ENCODE measurements at regions not wholly inside any gene's neighbourhood (a gene's known extent, or its start where the extent isn't known, plus 50 kb on each side); places are given as distances from the start of the nearest gene placed in this dataset.
"Not testable (repeated sequence)": the region's sequence is repeated elsewhere in the genome, so short reads cannot be mapped to it uniquely, and the experiment has no call there.

- DNase-seq: no peak
Measured at GRCh38 chr9:90046317-90046861, 441.6 kb downstream of the GADD45G start.

DNA sequence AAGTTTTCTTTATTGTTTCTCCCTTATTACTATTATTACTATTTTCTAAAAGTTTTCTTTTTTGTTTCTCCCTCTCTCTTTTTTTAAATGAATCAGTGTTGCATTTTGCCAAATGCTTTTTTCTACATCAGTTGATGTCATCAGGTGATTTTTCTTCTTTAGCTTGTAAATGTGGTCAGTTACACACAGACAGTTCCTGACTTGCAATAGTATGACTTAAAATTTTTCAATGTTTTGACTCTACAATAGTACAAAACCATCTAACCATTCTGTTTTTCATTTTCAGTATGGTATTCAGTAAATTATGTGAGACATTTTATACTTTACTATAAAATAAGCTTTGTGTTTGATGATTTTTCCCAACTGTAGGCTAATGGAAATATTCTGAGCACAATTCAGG lies 443.0 kb downstream of the GADD45G start:
- no peak for DNase-seq

DNA sequence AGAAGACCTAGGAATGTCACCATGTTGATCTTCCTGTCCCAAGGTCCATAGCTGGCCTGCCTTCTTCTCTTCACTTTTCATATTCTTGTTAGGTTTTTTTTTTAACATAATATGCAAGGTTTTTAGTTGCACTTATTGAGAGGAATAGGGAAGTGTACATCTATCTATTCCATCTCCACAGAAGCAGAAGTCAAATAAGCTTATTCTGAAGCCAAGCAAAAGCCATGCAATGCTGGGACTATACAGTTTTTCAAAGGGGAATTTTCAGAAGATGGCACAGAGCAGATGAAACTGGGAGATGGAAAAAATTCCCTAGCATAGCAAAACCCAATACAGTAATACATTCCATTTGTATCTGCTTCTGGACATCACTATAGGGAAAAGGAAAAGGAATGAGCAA lies 447.6 kb downstream of the GADD45G start:
- no peak for DNase-seq

DNA sequence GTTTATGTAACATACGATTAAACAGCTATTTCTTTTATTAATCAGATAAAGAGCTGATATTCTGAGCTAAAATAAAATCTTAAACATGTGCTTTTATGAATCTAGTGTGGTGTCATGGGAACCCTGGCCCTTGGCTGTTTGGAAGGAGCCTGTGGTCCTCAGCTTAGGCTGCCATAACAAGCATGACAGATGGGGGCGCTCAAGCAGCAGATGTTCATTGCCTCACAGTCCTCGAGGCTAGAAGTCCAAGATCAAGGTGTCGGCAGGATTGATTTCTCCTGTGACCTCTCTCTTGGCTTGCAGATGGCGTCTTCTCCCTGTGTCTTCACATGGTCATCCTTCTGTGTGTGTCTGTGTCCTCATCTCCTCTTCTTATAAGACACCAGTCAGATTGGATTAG lies 448.2 kb downstream of the GADD45G start:
- DNase-seq: no peak

DNA sequence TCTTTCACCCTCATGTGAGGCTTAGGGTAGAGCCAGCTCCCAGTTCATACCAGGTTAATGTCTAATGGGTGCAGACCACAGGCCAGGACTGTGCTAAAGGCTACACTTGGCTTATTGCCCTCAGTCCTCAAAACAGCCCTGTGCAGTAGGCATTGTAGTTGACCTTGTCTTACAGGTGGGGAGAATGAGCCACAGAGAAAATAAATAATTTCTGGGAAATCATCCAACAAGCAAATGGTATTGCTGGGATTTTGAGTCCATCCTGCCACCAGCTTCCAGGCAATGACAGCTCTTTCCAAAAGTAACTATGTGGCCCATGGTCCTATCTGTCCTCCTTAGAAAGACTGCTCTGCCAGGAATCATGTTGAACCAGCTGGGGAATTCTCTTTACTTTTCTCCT lies 450.0 kb downstream of the GADD45G start:
- DNase-seq: no peak

DNA sequence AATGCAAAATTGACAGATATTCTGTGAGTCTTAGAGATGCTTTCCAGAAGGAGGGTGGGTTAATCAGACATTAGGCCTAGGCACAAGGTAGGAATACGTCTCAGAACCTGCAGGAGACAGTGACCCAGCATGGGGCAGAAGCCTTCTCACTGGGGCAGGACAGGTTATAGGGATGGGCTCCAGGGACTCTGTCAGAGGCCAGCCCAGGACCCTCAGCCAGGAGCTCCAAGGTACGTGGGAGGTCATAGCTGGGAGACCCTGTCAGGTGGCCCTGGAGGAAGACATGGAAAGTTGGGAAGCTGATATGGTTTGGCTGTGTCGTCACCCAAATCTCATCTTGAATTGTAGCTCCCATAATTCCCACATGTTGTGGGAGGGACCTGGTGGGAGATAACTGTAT lies 450.4 kb downstream of the GADD45G start:
- DNase-seq: no peak

GRCh38 chr9:90057361-90057760 lies 452.5 kb downstream of the GADD45G start:
- no peak for DNase-seq

DNA sequence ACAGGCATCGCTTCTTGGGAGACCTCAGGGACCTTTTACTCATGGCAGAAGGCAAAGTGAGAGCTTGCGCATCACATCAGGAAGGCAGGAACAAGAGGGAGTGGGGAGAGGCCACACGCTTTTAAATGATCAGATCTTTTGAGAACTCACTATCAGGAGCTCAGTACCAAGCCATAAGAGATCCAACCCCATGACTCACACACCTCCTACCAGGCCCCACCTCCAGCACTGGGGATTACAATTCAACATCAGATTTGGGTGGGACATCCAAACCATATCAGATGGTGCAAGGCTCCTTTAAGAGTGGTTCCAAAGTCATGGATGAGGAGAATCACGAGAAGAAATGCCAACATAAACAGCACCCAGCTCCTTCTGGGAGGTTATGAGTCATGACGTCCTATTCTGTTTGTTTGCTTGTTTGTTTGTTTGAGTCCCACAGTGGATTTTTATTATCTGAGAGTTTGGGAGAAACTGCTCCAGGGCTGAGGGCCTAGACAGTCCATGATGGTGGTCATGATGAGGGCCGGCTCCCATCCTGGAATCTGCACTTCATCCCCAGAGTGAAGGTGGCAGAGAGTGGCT lies 453.5 kb downstream of the GADD45G start:
- no peak for DNase-seq

GRCh38 chr9:90059436-90059835 lies 454.6 kb downstream of the GADD45G start:
- no peak for DNase-seq

DNA sequence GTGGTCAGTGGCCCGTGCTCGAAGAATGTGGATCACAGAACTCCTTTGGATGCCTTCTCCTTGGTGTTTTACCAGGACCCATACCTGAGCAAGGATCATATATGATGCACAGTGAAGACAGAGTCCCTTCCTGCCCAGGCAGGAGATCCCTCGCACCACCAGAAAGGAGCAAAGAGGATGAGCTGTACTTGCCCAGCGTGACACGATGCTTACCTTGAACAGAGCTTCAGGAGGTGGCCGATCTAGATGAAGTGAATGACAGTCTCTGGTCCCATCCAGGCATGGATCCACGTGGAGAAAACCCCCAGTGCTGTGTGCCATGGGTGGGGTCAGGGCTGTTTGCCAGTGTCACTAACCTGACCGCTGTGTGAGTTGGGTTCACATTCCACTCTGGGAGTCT lies 455.4 kb downstream of the GADD45G start:
- no peak for DNase-seq

- no peak for DNase-seq
Measured at GRCh38 chr9:90061187-90061586, 456.4 kb downstream of the GADD45G start.

GRCh38 chr9:90062982-90063381 lies 458.2 kb downstream of the GADD45G start:
- no peak for DNase-seq

GRCh38 chr9:90064248-90064647 lies 459.4 kb downstream of the GADD45G start:
- DNase-seq: no peak

DNA sequence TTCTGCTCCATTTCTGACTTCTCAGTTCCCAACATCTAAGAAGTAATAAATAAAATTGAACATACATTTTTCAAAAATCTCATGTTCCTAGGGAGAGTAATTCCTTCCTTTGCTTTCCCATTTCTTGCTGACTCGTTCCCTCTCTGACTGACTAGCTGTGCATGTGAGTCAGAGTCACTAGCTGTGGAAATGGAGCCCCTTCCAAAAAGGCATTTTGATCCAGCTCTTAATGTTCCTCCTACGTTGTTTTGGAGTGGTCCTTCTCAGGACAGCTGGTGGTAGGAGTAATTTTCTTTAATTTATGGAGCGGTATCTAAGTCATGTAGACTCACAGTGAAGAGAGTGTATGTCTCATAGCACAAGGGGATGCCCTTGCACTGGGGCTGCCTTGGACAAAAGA lies 460.2 kb downstream of the GADD45G start:
- no peak for DNase-seq

DNA sequence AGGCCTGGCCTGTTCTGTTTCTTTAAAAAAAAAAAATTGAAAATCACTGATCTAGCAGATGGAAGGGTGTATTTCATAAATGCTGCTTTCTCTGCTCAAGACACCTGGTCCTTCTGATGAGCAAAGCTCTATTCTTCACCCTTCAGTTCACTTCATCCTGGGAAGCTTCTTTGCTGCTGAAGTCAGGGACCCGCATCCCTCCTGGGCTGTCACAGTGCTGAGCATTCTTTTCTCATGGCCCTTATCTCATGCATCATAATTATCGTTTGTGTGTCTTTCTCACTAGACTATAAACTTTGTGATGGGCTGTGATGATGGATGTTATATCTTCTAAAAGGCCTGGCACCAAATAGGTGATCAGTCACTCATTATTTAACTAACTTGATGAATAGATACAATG lies 461.0 kb downstream of the GADD45G start:
- DNase-seq: no peak

DNA sequence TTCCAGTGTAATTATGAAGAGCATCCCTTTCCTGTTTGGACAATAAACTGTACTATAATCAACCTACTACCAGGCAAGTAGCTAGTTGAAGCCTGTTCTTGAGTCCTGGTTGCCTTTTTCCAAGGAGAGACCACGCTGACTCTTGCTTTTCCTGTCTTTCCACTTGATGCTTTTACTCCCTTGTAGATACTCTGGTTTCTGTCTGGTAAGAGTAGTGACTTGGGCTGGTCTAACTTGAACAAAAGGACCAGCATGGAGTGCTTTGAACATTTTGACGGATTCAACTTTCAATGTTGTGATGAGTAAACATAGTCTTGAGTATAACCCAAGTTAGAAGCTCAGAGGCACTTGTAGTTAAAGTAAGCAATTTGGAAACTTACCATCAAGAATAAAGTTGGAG lies 464.3 kb downstream of the GADD45G start:
- DNase-seq: no peak

- no peak for DNase-seq
Measured at GRCh38 chr9:90070056-90070455, 465.2 kb downstream of the GADD45G start.

DNA sequence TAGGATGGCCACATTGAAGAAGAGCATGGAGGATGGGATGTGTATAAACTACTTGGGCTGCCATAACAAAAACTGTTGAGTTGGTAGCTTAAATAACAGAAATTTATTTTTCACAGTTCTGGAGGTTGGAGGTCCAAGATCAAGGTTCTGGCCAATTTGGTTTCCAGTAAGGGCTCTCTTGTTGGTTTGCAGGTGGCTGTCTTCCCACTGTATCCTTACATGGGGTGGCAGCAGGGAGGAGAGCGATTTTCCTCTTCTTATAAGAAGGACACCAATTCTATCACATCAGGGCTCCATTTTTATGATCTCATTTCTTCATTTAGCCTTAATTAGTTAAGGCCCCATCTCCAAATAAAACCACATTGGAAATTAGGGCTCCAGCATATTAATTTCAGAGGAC lies 465.7 kb downstream of the GADD45G start:
- DNase-seq: no peak

DNA sequence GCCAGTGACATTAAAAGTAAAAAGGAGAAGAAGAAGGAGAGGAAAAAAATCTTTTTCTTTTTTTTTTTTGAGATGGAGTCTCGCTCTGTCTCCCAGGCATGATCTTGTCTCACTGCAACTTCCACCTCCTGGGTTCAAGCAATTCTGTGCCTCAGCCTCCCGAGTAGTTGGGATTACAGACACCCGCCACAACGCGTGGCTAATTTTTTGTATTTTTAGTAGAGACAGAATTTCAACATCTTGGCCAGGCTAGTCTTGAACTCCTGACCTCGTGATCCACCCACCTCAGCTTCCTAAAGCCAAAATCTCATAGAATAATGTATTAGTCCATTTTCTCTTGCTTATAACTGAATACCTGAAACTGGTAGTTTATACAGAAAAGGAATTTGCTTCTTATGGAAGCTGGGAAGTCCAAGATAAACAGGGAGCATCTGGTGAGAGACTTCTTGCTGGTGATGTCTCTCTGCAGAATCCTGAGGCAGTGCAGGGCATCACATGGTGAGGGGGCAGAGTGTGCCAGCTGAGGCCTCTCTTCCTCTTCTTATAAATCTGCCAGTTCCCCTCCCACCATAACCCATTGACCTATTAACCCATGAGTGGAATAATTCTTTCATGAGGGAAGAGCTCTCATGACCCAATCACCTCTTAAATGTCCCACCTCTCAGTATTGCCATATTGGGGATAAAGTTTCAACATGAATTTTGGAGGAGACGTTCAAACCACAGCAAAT lies 466.3 kb downstream of the GADD45G start:
- DNase-seq: no peak

DNA sequence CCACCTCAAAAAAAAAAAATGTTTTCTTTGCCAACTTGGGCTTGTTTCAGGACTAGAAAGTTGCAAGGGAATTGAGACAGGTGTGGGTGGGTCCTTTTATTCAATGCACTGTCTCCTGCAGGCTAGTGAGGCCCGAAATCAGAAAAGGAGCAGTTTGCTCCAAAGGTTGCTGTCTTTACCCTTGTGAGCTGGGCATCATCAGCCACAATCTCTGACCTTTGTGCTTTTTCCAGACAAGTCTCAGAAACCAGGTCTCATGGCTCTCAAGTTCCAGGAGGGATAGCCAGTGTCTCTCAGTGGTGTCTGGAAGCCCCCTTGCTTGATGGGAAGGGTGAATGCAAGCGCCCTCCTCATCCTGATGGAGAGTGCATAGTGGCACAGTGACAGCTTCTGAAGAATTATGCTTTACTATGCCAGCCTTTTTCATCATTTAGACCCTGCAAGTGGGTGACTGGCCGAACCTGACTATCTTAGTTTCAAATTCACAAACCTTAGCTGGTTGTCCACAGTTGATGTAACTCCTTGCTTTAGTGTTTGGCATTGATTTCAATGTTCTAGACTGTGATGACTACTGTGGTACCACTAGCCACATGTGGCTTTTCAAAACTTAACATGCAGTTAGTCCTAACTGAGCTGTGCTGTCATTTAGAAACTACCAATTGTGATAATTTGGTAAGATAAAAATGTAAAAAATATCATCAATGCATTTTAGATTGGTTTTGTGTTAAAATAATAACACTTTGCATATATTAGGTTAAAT lies 468.6 kb downstream of the GADD45G start:
- DNase-seq: no peak

DNA sequence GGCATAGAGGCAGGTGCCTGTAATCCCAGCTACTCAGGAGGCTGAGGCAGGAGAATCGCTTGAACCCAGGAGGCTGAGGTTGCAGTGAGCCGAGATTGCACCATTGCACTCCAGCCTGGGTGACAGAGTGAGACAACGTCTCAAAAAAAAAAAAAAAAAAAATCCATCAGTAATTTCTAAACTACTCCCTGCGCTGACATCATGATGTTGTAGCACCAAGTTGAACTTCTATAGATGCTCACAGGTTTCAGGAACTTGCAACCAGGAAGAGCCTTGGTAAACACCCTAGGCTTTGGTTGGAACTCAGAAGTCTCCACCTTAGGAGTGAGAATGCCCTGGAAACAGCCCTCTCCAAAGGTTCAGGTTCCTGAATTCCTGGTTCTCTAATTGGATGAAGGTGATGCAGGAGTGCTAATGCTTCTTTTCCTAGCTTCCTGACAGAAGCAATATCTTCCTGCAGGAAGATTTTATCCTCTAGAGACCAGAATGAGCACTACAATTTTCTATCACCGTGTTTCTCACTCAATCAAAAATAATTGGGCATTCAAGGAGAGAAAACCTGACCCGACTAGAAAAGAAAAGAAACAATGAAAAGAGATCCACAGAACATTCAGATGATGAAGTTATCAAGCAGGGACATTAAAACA lies 469.6 kb downstream of the GADD45G start:
- DNase-seq: no peak

GRCh38 chr9:90077598-90077997 lies 472.8 kb downstream of the GADD45G start:
- not testable (repeated sequence) for DNase-seq

GRCh38 chr9:90078988-90079421 lies 474.2 kb downstream of the GADD45G start:
- no peak for DNase-seq

Measured in activated CD8-positive, alpha-beta memory T cell treated with anti-CD3 and anti-CD28 coated beads for 24 hours (primary cell).